ENCODE measurements at regions not wholly inside any gene's neighbourhood (a gene's known extent, or its start where the extent isn't known, plus 50 kb on each side); places are given as distances from the start of the nearest gene placed in this dataset.

- Histone ChIP-seq H3K27ac (no peak overlapping the region), H3K36me3 (no peaks in the 10 kb centered on the region), H3K4me3 (no peak overlapping the region), H3K27me3 (no peaks in the 10 kb centered on the region), H3K9me3 (no peaks in the 10 kb centered on the region), H3K4me1 (peaks cover 17% of the 10 kb centered on the region)
- no peak for DNase-seq (ENCODE audit: low spot score in 2 of 2)
- TF ChIP-seq POLR2AphosphoS5 (IDR thresholded peaks at IDR 0.05): no peak
- TF ChIP-seq, protein P1, sequence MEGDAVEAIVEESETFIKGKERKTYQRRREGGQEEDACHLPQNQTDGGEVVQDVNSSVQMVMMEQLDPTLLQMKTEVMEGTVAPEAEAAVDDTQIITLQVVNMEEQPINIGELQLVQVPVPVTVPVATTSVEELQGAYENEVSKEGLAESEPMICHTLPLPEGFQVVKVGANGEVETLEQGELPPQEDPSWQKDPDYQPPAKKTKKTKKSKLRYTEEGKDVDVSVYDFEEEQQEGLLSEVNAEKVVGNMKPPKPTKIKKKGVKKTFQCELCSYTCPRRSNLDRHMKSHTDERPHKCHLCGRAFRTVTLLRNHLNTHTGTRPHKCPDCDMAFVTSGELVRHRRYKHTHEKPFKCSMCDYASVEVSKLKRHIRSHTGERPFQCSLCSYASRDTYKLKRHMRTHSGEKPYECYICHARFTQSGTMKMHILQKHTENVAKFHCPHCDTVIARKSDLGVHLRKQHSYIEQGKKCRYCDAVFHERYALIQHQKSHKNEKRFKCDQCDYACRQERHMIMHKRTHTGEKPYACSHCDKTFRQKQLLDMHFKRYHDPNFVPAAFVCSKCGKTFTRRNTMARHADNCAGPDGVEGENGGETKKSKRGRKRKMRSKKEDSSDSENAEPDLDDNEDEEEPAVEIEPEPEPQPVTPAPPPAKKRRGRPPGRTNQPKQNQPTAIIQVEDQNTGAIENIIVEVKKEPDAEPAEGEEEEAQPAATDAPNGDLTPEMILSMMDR (IDR thresholded peaks at IDR 0.05): no peak
- no peak for TF ChIP-seq EP300 (IDR thresholded peaks at IDR 0.05)
- 67% methylated on average over 8 of the region's 8 CpGs for WGBS
Measured at GRCh38 chr5:115469904-115470516, 74.6 kb downstream of the FEM1C start.

GRCh38 chr5:115467628-115468027 lies 76.9 kb downstream of the FEM1C start:
- TF ChIP-seq POLR2AphosphoS5 (IDR thresholded peaks at IDR 0.05) (no peak), POLR2A (IDR thresholded peaks at IDR 0.05) (no peak), EP300 (IDR thresholded peaks at IDR 0.05) (no peak)
- TF ChIP-seq, protein P1 (IDR thresholded peaks at IDR 0.05): no peak
- DNase-seq (ENCODE audit: low spot score in 2 of 2): no peak
- H3K9me3 ChIP-seq: no peaks in the 10 kb centered on the region

DNA sequence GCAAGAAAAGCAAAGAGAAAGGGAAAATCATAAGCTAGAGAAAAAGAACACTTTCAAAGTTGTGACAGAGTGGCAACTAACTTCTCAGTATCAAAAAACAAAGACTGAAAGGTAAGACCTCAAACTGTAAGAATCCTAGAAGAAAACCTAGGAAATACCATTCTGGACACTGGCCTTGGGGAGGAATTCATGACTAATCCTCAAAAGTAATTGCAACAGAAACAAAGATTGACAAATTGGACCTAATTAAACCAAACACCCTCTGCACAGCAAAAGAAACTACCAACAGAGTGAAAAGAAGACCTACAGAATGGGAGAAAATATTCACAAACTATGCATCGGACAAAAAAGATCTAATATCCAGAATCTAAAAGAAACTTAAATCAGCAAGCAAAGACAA lies 79.1 kb downstream of the FEM1C start:
- 92% methylated on average over 1 of the region's 1 CpG for WGBS
- Histone ChIP-seq H3K9me3 (no peaks in the 10 kb centered on the region), H3K4me1 (peaks cover 14% of the 10 kb centered on the region), H3K27me3 (no peaks in the 10 kb centered on the region), H3K27ac (no peak overlapping the region), H3K4me3 (no peak overlapping the region), H3K36me3 (no peaks in the 10 kb centered on the region)
- no peak for TF ChIP-seq POLR2A (IDR thresholded peaks at IDR 0.05)
- TF ChIP-seq, protein P1 (IDR thresholded peaks at IDR 0.05): no peak
- no peak for TF ChIP-seq EP300 (IDR thresholded peaks at IDR 0.05)
- TF ChIP-seq POLR2AphosphoS5 (IDR thresholded peaks at IDR 0.05): no peak
- DNase-seq (ENCODE audit: low spot score in 2 of 2): no peak

More at GRCh38 chr5:115467628-115468027, 76.9 kb downstream of the FEM1C start:
- Histone ChIP-seq H3K27me3 (no peaks in the 10 kb centered on the region), H3K4me3 (no peak overlapping the region), H3K27ac (no peak overlapping the region), H3K4me1 (peaks cover 14% of the 10 kb centered on the region), H3K36me3 (no peaks in the 10 kb centered on the region)

- Histone ChIP-seq H3K36me3 (no peaks in the 10 kb centered on the region), H3K4me1 (peaks cover 23% of the 10 kb centered on the region), H3K9me3 (no peaks in the 10 kb centered on the region), H3K27me3 (no peaks in the 10 kb centered on the region), H3K27ac (no peak overlapping the region), H3K4me3 (no peak overlapping the region)
- 58% methylated on average over 1 of the region's 1 CpG for WGBS
- TF ChIP-seq POLR2AphosphoS5 (IDR thresholded peaks at IDR 0.05): no peak
- TF ChIP-seq, protein P1 (IDR thresholded peaks at IDR 0.05): no peak
- TF ChIP-seq POLR2A (IDR thresholded peaks at IDR 0.05): no peak
- no peak for TF ChIP-seq EP300 (IDR thresholded peaks at IDR 0.05)
- no peak for DNase-seq (ENCODE audit: low spot score in 2 of 2)
Measured at GRCh38 chr5:115463983-115464382, 80.6 kb downstream of the FEM1C start.

DNA sequence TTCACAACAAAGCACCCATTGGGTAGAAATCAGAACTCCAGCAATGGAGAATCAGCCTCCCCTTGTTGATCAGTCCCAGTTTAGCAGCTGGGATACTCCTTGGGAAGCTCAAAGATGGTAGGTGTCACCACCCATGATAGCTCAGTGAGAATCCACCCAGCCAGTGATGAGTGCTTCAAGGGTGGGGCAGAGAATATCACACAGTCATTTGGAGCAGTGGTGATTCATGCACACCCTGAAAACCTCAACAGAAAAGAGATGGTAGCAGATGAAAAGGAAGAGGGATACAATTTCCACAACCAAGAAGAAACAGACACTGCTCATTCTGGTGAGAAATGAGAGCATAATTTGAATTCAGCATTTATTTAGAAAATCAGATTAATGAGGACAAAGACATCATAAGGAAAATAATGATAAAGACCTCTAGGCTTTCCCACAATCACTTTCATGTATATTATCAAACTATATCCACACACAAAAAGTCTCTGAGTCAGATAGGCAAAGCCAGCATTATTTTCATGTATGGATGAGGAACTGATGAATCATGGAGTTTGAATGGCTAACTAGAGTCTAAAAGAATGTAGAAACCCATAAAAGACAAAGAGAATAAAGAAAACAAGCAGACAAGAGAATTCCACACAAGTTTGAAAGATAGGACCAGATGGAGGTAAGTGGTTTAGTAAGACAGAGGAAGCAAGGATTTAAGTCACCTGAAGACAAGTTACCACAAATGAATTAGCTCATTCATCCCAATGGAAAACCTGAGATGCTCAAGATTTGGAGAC lies 82.9 kb downstream of the FEM1C start:
- Histone ChIP-seq H3K27ac (no peak overlapping the region), H3K4me3 (no peak overlapping the region)

More for the DNA sequence above, 82.9 kb downstream of the FEM1C start:
- Histone ChIP-seq H3K36me3 (no peaks in the 10 kb centered on the region), H3K9me3 (no peaks in the 10 kb centered on the region), H3K27me3 (no peaks in the 10 kb centered on the region), H3K4me1 (peaks cover 32% of the 10 kb centered on the region)
- TF ChIP-seq EP300 (IDR thresholded peaks at IDR 0.05): no peak
- no peak for TF ChIP-seq POLR2A (IDR thresholded peaks at IDR 0.05)
- no peak for TF ChIP-seq POLR2AphosphoS5 (IDR thresholded peaks at IDR 0.05)
- TF ChIP-seq, protein P1 (IDR thresholded peaks at IDR 0.05): no peak
- no peak for DNase-seq (ENCODE audit: low spot score in 2 of 2)

Data from suprapubic skin (tissue), 4 donors.